GM23248 (cell line): ENCODE measurements at regions not wholly inside any gene's neighbourhood (a gene's known extent, or its start where the extent isn't known, plus 50 kb on each side); places are given as distances from the start of the nearest gene placed in this dataset.

Experiments used
- EZH2 ChIP-seq: fragments of 200-600 bp; sonication (generic); IDR thresholded peaks from 2 replicates; pipeline ENCODE4 v1.6.1; 2018; ENCODE audit warnings: antibody characterized with exemption, mild to moderate bottlenecking; ENCODE audit not compliant: insufficient read depth, poor library complexity, severe bottlenecking
- EZH2phosphoT487 ChIP-seq: fragments of 200-600 bp; sonication (generic); IDR thresholded peaks from 2 replicates; pipeline ENCODE4 v1.6.1; 2018; ENCODE audit warnings: antibody characterized with exemption, moderate library complexity, mild to moderate bottlenecking, low read depth; ENCODE audit not compliant: insufficient read depth

DNA sequence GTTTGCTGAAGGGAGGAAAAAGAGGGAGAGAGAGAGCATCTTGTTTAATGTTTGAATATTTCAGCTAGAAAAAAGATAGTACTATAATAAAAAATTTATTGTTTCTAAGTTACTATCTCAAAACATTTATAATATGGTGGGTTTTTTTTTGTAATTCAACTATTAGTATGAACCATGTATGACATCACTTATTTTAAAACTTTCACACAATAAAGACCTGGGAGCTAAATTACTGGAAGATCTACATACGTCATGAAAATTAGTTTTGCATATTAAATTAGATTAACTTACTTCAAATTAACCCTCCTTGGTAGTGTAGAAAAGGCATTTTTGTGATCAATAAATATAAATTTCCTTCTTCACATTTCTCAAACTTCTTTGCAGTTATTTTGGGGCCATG is 432.0 kb upstream of the SLIT2 start:
- TF ChIP-seq EZH2phosphoT487 (no peak), EZH2 (no peak)
